Bone marrow (tissue), 2 donors: ENCODE measurements at regions not wholly inside any gene's neighbourhood (a gene's known extent, or its start where the extent isn't known, plus 50 kb on each side); places are given as distances from the start of the nearest gene placed in this dataset.

ENCODE experiments used
- DNase-seq, 2 donors: peaks; one replicate each; lab custom pipeline; 2025; lab: John Stamatoyannopoulos, UW

DNA sequence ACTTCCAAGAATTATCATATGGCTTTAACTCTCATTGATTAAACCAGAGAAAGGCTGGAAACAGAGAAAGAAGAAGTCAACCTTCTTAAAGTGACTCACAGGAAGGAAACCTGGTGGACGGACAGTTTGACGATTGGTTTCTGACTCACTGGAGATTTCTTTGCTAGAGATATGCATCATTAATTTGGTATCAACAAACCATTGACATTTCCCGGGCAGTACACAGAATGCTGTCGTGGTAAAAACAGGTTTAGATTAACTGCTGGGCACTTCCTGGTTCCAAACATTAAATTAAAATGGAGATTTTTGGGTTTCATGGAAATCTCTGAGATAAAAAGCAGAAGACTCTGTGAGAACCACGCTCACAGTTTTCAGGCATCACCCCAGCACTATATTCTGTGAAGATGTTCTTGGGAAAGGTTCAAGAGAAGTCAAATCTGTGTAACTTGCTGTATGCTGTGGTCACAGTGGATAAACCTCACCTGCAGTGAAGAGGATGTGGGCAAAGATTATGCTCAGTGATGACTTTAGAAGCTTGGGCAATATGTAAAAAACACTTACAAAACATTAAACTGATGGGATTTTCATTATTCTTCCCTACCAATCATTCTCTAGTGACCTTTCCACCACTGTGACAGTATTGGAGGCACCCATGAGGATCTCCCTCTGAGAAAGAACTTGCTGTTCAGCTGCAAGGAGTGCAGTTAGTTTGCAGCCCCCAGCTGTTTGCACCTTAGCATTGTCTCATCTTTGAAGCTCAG lies 61.1 kb upstream of the CD44 start:
- DNase-seq: peak; percentile 43 to 93

DNA sequence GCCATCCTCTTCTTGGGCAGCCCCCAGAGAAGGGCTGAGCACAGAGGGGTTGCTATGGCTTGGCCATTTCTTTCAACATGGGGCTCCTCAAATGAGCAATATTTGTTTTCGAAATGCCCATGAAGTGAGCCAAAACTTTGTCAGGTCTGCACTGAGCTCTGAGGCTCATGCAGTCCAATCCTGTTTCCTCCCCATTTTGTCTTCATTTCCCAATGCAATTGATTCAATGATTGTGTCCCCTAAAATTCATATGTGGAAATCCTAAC lies 60.6 kb upstream of the CD44 start:
- DNase-seq: no peak

- DNase-seq: no peak
Measured at GRCh38 chr11:35079611-35080010, 59.4 kb upstream of the CD44 start.

GRCh38 chr11:35082321-35083180 lies 56.4 kb upstream of the CD44 start:
- DNase-seq: peak; percentile 59 to 95

DNA sequence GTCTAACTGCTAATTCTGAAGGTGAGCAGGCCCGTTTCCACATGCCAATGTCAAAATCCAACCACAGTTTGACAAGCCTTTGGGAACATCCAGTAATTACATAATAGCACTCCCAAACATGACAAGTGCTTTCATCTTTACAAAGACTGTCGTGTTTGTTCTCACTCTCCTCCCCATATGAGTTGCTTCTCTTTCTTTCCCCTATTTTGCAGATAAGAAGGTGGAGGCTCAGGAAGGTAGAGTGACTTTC lies 55.9 kb upstream of the CD44 start:
- no peak for DNase-seq

DNA sequence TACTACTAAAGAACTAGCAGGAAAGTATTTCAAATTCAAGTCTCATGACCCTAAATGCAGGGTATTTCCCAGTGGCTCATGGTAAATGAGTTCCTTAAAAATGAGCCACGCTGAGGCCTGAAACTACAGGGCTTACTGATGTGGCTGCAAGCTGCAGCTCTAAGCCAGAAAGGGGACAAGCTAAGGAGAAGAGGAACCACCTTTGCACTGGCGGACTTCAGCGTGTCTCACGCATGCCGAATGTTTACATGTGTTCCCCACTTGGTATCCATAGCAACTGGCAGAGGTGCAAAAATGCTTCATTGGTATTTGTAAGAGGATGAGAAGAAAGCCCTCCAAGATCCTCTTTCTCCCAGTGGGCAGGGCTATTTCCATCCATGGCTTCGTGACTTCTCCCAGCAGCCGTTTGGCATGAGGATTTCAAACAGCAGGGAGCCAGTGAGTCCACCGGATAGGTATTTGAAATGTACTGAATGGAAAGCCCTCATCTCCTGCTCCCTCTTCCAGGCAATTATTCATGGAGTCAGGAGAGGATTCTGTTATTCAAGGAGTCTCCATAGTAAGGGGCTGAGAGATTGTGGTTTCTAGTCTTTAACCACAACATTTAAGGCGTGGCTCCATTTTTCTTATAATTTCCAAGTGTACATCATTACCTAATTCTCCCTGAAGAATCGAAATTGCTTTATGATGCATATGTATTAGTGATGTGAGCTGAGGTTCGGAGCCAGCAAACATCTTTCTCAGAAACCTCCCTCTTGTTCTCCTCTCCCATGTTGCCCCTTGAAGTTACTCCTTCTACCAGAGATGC lies 55.3 kb upstream of the CD44 start:
- DNase-seq: peak; percentile 43 to 96

DNA sequence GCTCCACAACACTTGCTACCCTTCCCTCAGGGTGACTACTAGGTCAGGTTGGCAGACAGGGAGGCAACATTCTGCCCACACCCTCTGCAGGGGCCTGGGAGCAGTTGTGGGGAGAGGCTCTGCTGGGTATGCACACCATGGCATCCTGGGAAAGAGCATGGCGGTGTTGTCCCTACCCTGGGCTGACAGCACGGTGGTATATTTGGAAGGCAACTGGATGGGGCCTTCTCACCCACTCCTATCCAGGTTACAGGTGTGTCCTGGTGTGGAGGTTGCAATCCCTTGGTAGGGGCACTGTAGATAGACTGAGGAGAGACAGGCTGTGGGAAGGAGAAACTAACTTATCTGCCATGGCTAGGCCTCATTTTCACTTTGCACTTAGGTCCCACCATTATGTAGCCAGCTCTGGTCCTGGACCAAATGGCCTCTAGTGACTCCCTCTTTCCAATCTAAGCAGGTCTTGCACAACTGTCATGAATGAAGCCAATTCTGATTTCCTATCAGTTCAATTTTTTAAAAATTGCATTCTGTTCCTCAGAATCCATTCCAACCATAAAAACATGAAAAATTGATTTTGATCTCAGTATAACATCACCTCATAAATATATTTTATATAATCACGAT lies 54.0 kb upstream of the CD44 start:
- DNase-seq: no peak

DNA sequence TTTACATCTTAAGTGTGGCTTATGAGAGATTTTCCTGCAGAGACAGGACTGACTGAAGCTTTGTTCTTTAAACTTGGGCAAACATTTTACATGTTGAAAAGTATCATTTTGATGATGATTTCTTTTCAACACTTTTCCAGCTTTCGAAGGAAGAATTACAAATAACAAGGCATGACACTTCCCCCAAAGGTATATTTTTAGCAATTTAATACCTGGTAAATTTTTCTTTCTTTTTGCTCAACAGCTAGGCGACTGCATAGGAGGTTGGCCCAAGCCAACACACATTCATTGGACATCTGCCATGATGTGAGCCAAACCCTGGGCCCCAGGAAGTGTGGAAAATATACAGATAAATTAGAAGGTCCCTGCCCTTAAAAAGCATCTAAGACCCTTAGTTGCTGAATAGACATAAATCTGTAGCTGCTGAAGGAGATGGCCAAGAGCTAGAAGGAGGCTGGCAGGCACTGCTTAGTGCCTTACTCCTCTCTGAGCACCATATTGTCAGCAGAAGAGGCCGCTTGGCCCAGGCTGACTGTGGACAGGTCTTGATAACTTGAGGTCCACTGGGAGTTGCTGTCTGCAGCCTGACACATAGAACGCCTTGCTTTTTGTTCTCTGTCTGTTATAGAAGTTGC lies 53.3 kb upstream of the CD44 start:
- no peak for DNase-seq

- peak in 1 of 2 donors; percentile 72 for DNase-seq
Measured at GRCh38 chr11:35087648-35088047, 51.3 kb upstream of the CD44 start.

DNA sequence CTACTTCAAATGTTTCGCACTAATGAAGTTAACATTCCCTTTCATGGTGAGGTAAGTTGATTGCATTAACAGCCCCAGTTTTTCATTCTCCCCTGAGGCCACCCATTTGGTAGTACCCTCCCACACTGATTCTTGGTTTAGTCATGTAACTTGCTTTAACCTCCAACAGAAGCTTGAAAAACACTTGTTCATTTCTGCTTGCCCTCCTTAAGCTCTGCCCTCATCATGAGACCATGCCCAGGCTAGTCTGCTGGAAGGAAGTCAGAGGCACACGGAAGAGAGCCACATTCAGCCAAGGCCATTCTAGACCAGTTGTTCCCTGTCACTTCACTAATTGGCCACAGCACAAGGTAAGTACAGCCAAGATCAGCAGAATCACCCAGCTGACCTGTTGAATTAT lies 50.7 kb upstream of the CD44 start:
- DNase-seq: no peak

DNA sequence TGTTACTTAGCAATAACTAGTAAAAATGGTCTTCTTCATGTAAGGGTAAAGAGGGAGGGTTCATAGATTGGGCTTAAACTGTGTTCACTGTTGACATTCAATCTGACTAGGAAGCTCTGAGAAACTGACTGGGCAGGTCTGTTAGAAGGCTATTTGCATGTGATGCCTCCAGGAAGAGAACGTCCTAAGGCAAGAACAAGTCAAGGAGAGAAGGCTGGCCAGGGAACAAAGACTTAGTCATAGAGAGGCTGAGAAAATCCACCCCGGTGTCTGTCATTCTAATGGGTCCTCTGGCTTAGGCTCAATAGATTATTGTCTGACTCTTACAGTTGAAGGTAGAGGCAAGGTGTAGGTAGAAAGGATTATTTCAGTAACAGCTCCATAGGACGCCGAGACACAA lies 50.3 kb upstream of the CD44 start:
- DNase-seq: no peak
